Activated CD8-positive, alpha-beta T cell treated with anti-CD3 and anti-CD28 coated beads for 36 hours (primary cell): ENCODE measurements at regions not wholly inside any gene's neighbourhood (a gene's known extent, or its start where the extent isn't known, plus 50 kb on each side); places are given as distances from the start of the nearest gene placed in this dataset.

Experiments used
- ATAC-seq: fragments of 200-7000 bp; cut with Tn5 transposase; one replicate; pipeline ENCODE4 v1.10.0; 2021; ENCODE audit warnings: mild to moderate bottlenecking, moderate library complexity
- CTCF ChIA-PET: fragments of 350-600 bp; sonication (Branson Sonifier 250); formaldehyde crosslinking; loops from one replicate; lab custom pipeline; 2021; ENCODE audit warnings: antibody characterized with exemption; lab: Charles Lee
- POLR2A ChIA-PET: fragments of 350-600 bp; sonication (Branson Sonifier 250); formaldehyde crosslinking; loops from one replicate; lab custom pipeline; 2021; ENCODE audit warnings: antibody characterized with exemption; lab: Charles Lee
- DNase-seq: peaks from one replicate; pipeline ENCODE4 v3.0.0-alpha.2; 2020
- H3K27ac Mint-ChIP-seq: one replicate; pipeline ENCODE4 v1.8.0; 2021; ENCODE audit warnings: mild to moderate bottlenecking, mixed read lengths
- H3K27me3 Mint-ChIP-seq: one replicate; pipeline ENCODE4 v1.8.0; 2021; ENCODE audit warnings: mixed read lengths
- H3K36me3 Mint-ChIP-seq: one replicate; pipeline ENCODE4 v1.8.0; 2021; ENCODE audit warnings: low read depth, mixed read lengths
- H3K4me1 Mint-ChIP-seq: one replicate; pipeline ENCODE4 v1.8.0; 2021; ENCODE audit warnings: low read depth, mixed read lengths
- H3K4me3 Mint-ChIP-seq: one replicate; pipeline ENCODE4 v1.8.0; 2021; ENCODE audit warnings: mild to moderate bottlenecking, moderate library complexity, mixed read lengths
- H3K9me3 Mint-ChIP-seq: one replicate; pipeline ENCODE4 v1.8.0; 2021; ENCODE audit warnings: mixed read lengths
- intact Hi-C: fragments of 100-400 bp; cut with micrococcal nuclease; formaldehyde crosslinking; loops from one replicate; pipeline ENCODE4 v1.10.0; 2022
- TF ChIP-seq, protein P1 (sequence below): fragments of 200-600 bp; IDR thresholded peaks from one replicate; pipeline ENCODE4 v1.8.0; 2022; ENCODE audit warnings: antibody characterized with exemption, mild to moderate bottlenecking

DNA sequence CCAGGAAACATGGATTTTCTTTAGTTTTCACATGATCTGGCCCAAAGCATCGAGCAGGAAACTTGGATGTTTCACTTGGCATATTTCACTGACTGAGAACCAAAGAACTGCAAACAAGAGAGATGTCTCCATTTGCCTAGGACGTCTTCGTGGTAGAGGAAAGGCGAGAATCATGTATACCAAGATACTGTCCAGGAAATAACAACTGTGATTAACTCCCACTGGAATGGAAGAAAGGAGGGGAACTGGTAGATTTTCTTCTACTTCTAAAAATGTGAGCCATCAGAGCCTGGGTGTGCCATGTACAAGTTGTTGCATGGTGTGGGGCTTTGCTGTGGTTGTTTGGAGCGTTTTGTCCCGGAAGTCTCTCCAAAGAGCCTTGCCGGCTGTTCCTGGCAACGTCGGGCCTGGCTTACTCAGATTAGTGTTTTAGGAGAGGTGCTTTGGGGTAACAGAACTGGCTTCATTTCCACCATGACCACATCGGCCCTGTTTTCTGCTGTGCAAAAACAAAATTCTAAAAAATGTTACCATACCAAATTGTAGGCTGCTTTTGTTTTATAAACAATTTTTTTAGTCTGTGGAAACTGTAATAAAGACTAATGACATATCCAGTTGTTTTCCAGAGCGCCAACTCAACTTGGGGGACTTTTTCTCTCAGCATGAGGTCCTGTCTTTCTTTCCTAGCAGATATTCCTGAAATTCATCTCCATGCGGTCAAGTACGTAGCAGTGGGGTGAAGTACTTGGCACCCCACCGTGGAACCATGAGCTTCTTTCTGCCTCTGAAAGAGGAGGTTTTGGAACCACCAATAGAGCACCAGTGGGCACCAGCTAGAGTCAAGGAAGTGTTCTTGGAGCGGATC lies 118.3 kb downstream of the TM2D1 start:
- TF ChIP-seq, protein P1, sequence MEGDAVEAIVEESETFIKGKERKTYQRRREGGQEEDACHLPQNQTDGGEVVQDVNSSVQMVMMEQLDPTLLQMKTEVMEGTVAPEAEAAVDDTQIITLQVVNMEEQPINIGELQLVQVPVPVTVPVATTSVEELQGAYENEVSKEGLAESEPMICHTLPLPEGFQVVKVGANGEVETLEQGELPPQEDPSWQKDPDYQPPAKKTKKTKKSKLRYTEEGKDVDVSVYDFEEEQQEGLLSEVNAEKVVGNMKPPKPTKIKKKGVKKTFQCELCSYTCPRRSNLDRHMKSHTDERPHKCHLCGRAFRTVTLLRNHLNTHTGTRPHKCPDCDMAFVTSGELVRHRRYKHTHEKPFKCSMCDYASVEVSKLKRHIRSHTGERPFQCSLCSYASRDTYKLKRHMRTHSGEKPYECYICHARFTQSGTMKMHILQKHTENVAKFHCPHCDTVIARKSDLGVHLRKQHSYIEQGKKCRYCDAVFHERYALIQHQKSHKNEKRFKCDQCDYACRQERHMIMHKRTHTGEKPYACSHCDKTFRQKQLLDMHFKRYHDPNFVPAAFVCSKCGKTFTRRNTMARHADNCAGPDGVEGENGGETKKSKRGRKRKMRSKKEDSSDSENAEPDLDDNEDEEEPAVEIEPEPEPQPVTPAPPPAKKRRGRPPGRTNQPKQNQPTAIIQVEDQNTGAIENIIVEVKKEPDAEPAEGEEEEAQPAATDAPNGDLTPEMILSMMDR: no peak
- Mint-ChIP-seq H3K27ac (no peak overlapping the region), H3K9me3 (no peaks in the 10 kb centered on the region), H3K36me3 (no peaks in the 10 kb centered on the region), H3K4me3 (no peak overlapping the region), H3K4me1 (no peaks in the 10 kb centered on the region), H3K27me3 (no peaks in the 10 kb centered on the region)
- no peak for DNase-seq
- intact Hi-C loops: no loop called here
- ATAC-seq: no peak
- CTCF ChIA-PET: no interaction called here
- POLR2A ChIA-PET: no interaction called here

DNA sequence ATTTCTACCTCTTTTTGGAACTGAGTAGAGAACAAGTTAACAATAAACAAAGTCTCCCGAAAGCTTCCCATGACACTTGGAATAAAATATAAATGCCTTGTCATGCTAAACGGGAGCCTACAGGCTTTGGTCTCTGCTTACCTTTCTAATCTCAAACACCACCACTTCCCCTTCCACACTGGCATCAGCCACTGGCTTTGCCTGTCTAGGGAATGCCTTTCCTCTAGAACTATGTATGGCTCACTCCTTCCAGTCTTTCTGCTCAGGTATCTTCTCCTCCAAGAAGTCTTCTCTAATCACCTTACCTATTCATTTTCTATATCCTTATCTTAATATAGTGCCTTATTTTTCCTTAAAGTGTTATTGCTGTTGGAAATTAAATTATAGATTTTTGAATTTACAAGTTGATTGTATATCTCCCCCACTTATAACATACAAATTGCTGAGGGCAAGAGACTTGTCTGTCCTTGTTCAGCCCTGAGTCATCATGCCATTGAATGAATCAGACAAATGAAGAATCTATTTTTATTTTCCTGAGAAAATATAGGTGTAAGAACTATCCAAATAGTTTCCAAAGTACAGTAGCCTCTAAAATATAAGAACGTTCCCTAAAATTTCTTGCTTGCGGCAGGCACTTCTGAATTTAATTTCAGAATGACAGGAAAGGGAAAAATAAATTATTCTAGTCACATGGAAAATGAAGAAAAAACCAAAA lies 119.2 kb downstream of the TM2D1 start:
- POLR2A ChIA-PET: no interaction called here

DNA sequence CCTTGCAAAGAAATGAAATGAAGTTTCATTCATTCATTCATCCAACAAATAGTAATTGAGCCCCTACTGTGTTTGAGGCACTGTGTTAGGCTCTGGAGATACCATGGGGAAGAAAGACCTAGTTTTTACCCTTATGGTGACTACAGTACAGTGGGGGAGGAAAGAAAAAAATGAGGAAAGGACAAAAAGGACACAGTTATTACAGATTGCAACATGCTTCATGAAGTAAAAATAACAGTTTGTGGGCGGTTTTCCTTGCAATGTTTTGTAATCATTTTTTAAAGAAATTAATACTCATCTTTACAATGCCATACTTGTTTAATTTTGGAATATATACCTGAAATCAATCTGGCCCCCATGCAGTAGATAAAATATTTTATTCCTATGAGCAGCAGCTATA lies 120.3 kb downstream of the TM2D1 start:
- DNase-seq (no peak), ATAC-seq (no peak)
- TF ChIP-seq, protein P1: no peak
- Mint-ChIP-seq H3K36me3 (no peaks in the 10 kb centered on the region), H3K4me1 (no peaks in the 10 kb centered on the region), H3K27me3 (no peaks in the 10 kb centered on the region), H3K9me3 (no peaks in the 10 kb centered on the region), H3K27ac (no peak overlapping the region), H3K4me3 (no peak overlapping the region)
- CTCF ChIA-PET: no interaction called here
- POLR2A ChIA-PET: no interaction called here
- intact Hi-C loops: no loop called here

More for the DNA sequence above, 119.2 kb downstream of the TM2D1 start:
- ATAC-seq (no peak), DNase-seq (no peak)
- CTCF ChIA-PET: no interaction called here
- Mint-ChIP-seq H3K27ac (no peak overlapping the region), H3K4me3 (no peak overlapping the region), H3K27me3 (no peaks in the 10 kb centered on the region), H3K36me3 (no peaks in the 10 kb centered on the region), H3K9me3 (no peaks in the 10 kb centered on the region), H3K4me1 (no peaks in the 10 kb centered on the region)
- TF ChIP-seq, protein P1: no peak
- intact Hi-C loops: no loop called here

DNA sequence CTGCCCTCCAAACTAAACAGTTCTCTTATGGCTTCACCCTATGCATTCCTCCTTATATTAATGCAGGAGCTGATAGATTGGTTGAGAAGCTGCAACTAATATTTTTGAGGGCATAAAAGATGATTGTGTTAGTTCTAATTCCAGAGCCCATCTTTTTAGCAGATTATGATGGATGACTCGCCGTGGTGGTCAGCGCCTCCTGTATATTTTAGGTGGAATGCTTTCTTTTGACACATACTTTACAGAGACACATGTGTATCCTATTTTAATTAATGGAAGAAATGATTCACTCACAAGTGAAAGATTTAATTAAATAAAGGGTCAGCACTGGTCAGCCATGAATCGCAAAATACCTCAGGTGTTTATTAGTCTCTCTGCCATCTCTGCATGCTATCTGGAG lies 120.7 kb downstream of the TM2D1 start:
- Mint-ChIP-seq H3K27me3 (no peaks in the 10 kb centered on the region), H3K4me3 (no peak overlapping the region), H3K36me3 (no peaks in the 10 kb centered on the region), H3K4me1 (no peaks in the 10 kb centered on the region), H3K27ac (no peak overlapping the region), H3K9me3 (no peaks in the 10 kb centered on the region)
- DNase-seq: no peak
- intact Hi-C loops: no loop called here
- TF ChIP-seq, protein P1: no peak
- ATAC-seq: no peak
- ChIA-PET POLR2A (no interaction called here), CTCF (interaction anchor here (1.5 kb wide), 1 partner anchor 16 kb away, joined by 5 read pairs; no protein-coding TSS in a partner anchor)

DNA sequence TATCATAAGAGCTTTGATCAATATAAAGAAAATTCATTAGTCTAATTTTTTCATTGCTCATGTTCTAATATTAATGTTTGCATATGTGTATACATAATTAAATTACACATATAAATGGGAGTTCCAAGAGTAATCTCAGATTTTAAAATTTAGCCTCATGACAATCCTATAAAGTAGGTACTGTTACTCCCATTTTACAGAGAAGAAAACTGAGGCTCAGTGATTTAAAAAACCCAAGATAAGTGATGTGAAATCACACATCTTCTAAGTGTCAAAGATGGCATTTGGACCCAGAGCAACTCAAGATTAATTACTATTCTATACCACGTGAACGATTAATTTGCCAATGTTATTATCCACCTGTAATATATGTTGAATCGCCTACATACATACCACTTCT lies 122.3 kb downstream of the TM2D1 start:
- intact Hi-C loops: no loop called here
- Mint-ChIP-seq H3K27me3 (no peaks in the 10 kb centered on the region), H3K4me1 (no peaks in the 10 kb centered on the region), H3K9me3 (peaks cover 1% of the 10 kb centered on the region), H3K36me3 (no peaks in the 10 kb centered on the region), H3K4me3 (no peak overlapping the region), H3K27ac (no peak overlapping the region)
- ATAC-seq: no peak
- DNase-seq: no peak
- ChIA-PET CTCF (no interaction called here), POLR2A (no interaction called here)
- TF ChIP-seq, protein P1: no peak
